NCI-H2171 treated with DMSO at 0.1 percent for 48 hours (cell line): ENCODE measurements at regions not wholly inside any gene's neighbourhood (a gene's known extent, or its start where the extent isn't known, plus 50 kb on each side); places are given as distances from the start of the nearest gene placed in this dataset.

Experiments used
- DNase-seq: peaks from one replicate; lab custom pipeline; 2025; lab: John Stamatoyannopoulos, UW

DNA sequence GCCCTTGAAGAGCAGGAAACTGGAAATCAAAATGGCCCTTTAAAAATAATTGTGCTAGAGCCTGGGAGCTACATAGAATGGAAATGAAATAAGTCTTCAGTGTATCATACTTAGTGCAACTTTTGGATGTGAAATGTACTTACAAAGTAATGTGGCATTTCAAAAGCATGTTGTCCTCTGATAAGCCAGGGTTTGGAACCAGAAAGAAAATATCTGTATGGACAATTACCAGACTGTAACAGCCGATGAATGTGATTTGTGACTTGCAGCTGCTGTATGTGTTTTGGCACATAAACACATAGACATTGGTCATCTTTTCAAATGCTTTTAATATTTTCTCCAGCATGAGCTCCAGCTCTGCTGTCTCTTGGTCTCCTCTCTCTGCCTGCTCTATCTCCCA lies 546.4 kb downstream of the OMA1 start:
- no peak for DNase-seq

GRCh38 chr1:57996400-57996799 lies 550.1 kb downstream of the OMA1 start:
- no peak for DNase-seq

DNA sequence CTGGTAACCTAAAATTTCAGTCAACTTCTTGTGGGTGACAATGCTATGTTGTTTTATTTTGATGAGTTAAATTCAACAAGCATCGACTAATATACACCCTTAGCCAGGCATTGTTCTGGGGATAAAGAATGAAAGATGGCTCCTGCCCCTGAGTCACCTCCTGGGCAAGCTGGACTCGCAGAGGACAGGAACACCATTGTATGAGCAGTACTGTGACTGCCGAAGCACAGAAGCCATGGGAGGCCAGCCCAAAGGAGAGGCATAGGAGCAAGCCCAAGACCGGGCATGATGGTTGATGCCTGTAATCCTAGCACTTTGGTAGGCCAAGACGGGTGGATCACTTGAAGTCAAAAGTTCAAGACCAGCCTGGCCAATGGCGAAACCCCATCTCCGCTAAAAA lies 555.2 kb downstream of the OMA1 start:
- DNase-seq = no peak

DNA sequence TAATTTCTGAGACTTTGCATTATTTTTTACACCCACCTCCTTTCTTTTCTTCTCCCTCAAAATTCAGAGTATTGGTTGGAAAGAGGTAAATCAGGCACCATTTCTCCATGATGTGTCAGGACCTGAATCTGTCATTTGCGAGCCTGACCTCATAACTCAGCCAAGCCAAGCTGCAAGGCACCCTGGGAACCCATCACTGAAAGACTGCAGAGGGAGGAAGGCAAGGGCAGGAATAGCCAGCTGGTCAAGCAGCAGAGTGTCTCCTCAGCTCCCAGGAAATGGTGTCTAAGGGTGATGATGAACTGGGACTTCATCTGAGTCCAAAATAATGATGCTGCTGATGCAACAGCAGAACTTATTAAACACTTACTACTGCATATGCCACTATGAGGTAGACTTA lies 556.6 kb downstream of the OMA1 start:
- no peak for DNase-seq

DNA sequence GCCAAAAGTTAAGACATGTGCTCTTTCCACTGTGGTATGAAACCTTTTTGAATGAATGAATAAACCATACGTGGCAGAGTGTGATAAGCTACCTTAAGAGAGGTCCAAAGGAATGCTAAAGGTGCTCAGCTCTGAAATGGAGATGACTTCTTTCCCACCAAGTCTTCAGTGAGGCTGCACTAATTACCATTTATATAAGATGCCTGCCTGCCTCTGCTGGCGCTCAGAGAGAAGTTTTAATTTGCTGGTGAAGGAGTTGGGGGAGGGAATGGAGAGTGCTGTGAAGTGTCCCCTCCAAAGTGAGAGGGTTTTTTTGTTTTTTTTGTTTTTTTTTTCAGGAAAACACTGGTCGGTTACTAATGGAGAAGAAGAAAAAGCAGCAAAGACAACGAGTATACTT lies 559.0 kb downstream of the OMA1 start:
- DNase-seq = no peak

DNA sequence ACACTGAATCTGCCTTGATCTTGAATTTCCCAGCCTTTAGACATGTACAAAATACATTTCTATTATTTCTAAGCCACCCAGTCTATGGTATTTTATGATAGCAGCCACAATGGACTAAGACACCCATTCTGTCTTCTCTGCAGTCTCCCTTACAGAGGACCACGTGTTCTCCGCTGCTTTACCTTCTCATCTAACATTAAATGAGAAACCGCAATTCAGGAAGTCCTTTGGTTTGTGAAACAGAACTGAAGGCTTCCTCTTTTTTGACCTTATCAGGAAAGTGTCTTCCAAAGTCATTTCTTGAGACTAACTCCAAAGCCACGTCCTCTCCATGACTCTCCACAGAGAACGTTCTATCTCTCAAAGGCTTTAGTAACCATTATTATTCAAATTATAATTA lies 560.1 kb downstream of the OMA1 start:
- no peak for DNase-seq

- DNase-seq = no peak
These were observed 560.4 kb upstream of the DAB1 start for GRCh38 chr1:57984277-57984676.

DNA sequence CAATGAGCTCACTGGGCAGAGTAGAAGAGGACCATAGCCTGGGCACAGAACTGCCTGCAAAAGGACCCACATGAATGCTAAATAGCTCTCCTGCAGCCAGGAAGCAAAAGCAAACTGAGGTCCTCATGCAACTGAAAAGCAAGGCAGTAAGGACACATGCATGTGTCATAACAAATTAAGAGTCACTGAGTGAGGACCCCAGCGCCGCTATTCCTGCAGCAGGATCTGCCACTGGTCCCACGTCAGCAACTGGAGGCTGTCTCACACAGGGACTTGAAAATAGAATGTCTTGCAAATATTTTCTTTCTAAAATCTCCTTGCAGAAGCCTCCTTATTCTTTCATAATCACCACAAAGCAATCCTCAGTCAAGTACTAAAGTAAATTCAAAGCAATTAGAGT lies 559.6 kb upstream of the DAB1 start:
- DNase-seq = no peak

DNA sequence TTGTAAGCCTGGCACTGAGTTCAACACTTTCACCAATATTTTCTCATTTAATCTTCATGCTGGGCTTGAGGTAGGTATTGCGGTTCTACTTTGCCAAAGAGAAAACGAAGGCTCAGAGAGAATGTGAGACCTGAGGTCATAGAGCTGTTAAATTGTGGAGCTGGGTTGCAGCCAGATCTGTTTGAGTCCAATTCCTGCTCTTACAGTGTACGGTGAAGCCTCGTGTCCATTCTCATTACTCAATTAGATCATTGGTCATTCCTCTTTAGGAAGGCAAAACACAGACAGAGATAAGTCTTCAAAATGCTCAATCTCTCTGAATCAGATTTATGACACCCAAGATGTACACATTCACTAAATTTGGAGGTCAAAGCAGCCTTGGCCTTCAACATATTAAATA lies 559.0 kb upstream of the DAB1 start:
- no peak for DNase-seq

- DNase-seq = no peak
These were observed 552.4 kb upstream of the DAB1 start for GRCh38 chr1:57976216-57976615.

DNA sequence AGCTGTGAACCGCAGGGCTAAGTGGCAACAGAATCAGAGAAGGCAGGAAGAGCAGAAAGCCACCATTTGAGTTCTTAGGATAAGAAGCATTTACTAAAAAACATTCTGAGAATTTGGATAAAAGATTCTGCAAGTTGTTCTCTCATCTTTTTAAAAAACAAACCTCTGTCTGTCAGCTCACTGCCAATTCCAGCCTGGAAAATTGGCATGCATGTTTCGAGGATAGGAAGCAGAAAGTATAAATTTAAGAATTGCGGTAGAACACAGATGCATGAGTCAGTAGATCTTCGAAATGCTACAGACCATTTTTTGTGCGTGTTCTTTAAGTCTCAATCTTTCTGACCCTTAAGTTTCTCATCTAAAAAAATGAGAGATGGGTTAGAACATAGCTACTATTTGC lies 544.5 kb upstream of the DAB1 start:
- no peak for DNase-seq

GRCh38 chr1:57966751-57967406 lies 543.0 kb upstream of the DAB1 start:
- no peak for DNase-seq

GRCh38 chr1:57966340-57966739 lies 542.5 kb upstream of the DAB1 start:
- DNase-seq = no peak

GRCh38 chr1:57963581-57963980 lies 539.7 kb upstream of the DAB1 start:
- DNase-seq = peak; percentile 83

DNA sequence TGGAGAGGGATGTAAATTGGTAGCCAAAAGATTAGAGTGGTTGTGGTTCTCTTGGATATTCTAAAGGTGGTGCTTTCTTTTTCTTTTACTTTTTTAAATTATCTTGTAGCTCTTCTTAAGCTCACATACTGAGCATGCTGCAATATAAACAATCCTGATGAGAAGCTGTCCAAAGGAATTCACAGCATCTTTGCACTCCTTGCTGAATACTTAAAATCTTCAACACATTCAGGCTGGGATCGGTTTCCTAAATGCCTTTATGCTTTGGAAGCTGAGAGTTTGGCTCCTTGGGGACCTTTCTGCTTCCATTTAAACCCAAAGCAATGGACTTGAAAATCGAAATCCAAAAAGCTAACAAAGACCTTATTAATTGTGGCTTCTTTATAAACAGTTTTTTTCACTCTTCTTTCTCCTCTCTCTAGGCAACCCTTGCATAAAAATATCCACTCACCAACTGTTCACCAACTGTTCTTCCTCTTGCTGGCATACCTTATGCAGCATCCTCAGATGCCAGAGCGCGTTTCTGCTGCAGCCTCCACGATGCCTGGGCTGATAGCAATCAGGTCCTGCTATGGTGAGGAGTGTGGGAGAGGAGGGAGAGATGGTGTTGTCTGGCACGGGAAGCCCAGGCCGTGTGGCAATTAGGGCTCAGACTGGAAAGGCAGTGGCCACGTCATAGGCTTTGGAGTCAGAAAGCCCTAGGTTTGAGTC lies 535.8 kb upstream of the DAB1 start:
- peak; percentile 72 for DNase-seq

DNA sequence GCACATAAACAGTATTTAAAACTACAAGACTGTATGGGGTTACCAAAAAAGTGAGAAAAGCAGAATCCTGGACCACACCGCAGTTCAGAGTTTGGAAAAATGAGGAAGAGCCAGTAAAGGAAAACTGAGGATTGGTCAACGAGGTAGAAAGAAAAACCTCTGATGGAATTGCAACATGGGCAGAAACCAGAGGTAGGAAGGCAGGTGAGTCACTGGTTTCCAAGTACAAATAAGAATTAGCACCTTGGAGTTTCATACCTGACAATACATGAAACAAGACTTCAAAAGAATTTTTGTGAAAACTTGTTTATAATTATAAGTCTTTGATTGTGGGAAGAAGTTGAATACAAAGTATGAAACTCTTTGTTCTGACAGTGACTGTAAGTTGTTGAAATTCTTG lies 533.7 kb upstream of the DAB1 start:
- DNase-seq = no peak

GRCh38 chr1:57951390-57951789 lies 527.5 kb upstream of the DAB1 start:
- no peak for DNase-seq

DNA sequence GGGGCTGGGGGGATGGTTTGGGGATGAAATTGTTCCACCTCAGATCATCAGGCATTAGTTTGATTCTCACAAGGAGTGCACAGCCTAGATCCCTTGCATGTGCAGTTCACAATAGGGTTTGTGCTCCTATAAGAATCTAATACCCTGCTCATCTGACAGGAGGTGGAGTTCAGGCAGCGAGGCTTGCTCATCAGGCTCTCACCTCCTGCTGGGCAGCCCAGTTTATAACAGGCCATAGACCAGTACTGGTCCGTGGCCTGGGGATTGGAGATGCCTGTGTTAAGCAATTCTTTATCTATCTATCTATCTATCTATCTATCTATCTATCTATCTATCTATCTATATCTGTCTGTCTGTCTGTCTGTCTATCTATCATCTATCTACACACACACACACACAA lies 525.3 kb upstream of the DAB1 start:
- no peak for DNase-seq

DNA sequence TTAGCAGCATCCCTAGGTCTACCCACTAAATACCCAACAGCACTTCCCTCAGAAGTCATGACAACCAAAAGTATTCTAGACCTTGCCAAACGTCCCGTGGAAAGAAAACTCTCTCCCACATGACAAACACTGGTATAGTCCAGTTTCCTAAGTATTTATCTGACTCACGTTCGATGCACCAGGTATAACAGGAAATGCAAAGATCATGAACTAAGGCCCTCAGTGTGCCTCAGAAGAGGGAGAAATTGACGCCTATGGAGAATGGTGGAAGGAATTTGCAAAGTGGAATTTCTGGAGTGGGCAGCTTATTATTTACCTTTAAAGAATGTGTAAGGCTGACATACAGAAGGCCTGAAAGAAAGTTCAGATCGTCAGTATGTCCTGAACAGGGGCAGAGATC lies 523.6 kb upstream of the DAB1 start:
- DNase-seq = no peak

- DNase-seq = no peak
These were observed 521.2 kb upstream of the DAB1 start for GRCh38 chr1:57945045-57945444.

DNA sequence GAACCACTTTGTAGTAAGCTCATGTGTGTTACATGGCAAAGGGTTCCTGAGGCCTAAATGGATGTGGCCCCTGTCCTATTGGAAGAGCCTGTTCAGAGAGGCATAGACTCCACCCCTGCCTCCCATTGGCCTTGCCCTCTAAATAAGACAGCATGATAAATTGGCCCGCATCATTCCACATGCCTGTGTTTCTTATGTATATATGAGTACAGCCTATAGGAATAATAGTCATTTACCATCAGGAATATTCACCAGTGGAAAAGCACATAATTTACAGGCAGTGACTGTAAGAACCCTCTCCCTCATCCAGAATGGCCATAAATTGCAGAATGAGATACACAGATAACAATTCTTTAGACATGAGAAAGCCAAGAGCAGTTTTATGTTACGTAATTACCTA lies 519.5 kb upstream of the DAB1 start:
- no peak for DNase-seq

GRCh38 chr1:57934745-57935144 lies 510.9 kb upstream of the DAB1 start:
- no peak for DNase-seq

DNA sequence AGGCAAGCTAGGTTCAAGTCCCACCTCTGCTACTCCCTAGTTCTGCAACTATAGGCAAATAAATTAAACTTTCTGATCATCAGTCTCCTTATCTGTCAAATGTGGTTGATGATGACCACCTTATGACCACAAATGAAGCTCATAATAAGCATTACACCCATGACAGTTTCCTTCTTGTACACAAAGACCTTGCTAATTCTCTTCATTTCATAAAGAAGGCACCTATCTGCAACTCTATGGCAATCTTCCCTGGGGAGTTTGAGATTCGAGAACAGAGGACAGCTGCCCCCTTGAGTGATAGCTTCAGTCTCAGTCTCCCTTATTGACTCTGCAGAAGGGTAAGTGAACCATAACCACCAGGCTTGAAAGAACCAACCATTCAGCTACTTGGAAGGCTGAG lies 503.1 kb upstream of the DAB1 start:
- DNase-seq = no peak

GRCh38 chr1:57926025-57926552 lies 502.2 kb upstream of the DAB1 start:
- DNase-seq = no peak
